HG02884 (cell line): ENCODE measurements at regions not wholly inside any gene's neighbourhood (a gene's known extent, or its start where the extent isn't known, plus 50 kb on each side); places are given as distances from the start of the nearest gene placed in this dataset.
"Not testable (repeated sequence)": the region's sequence is repeated elsewhere in the genome, so short reads cannot be mapped to it uniquely, and the experiment has no call there.

ENCODE experiments used
- ATAC-seq: cut with Tn5 transposase; IDR thresholded peaks from one replicate; pipeline ENCODE4 v1.9.1; 2021; ENCODE audit warnings: mild to moderate bottlenecking, moderate library complexity; ENCODE audit not compliant: unreplicated experiment

DNA sequence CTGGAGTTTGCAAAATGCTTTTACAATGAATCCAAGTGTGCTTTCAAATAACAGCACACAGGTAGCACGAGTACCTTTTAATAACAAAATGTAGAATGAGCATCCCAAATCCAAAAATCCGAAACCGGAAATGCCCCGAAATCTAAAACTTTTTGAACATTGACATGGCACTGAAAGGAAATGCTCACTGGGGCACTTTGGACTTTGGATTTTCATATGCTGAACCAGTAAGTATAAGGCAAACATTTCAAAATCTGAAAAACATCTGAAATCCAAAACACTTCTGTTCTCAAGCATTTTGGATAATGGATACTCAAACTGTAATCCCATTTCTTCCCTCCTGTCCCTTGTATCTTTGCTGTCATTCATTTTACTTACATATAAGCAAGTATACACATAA lies 50.1 kb downstream of the GCNT4 start:
- no peak for ATAC-seq

DNA sequence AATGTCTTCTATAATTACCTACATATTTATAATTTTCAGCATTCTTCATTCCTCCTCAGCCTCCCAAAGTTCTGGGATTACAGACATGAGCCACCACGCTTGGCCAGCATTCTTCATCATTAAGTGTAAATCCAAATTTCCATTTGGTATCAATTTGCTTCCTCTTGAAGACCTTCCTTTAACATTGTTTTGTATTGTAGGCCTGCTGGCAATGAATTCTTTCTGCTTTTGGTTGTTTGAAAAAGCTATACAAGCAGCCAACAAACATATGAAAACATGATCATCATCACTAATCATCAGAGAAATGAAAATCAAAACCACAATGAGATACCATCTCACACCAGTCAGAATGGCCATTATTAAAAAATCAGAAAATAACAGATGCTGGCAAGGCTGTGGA lies 56.4 kb downstream of the GCNT4 start:
- ATAC-seq = no peak

DNA sequence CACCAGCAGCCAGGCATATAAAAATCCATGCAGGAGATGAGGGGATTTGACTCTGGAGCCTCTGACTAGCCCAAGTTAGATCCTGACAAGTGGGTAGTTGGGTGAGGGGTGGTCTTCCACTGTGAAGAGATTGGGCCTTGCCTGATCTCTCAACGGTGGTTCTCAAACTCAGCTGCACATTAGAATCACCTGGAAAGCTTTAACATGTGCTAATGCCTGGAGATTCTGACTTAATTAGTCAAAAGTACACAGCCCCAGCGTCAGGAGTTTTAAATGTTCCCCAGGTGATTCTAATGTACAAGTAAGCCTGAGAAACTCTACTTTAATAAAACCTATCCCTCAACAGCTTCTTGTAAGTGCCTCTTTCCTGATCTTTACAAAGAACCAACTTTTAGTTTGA lies 57.5 kb downstream of the GCNT4 start:
- ATAC-seq = no peak

DNA sequence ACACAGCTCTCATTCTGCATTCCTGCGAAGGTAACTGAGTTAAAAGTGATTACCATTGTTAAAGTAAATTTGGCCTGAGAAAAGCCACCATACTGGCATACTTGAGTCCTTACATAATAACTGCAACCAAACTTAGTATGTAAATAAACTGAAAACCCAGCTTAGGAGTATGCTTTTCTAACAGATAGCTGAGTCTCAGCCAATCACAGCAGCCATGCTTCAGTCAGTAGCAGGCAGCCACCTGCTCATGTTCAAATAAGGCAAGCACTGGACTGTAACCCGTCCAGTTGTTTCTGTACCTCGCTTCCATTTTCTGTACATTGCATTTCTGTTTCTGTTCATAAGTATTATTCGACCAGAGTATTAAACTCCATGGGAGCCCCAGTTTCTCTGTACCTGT lies 58.6 kb downstream of the GCNT4 start:
- no peak for ATAC-seq

DNA sequence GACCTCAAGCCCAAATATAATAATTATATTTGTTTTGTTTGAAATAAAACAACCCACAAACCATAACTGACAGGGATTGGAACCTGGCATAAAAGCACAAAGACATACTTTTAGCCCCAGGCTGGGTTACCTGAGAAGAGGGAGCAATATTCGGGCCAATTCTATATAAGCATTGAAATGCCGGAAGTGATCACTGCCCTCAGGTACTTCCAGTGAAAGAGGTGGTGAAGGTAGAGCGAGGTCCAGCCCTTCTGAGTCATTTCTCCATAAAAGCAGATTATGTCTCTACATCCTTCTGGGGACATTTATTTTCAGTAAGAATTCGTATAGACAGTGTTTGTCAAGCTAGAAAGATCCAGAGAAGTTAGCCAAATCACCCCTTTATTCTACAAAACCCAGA lies 59.6 kb downstream of the GCNT4 start:
- ATAC-seq = no peak

DNA sequence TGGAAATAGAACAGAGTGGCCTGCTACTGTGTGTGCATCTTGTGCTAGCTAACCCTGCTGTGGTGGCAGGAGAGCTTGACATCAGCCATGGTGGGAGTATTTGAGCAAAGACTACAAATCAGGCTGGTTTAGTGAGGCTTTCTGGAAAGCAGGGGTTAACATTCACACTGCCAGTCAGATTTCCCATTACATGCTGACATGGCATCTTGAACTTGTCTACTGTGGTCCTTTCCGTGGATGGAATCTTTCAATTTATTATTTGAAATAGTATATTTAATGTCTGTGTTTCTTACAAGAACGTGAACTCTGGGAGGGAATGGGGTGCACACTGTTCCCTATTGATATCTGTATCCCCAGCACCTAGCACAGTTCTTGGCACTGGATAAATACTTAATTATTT lies 60.8 kb downstream of the GCNT4 start:
- no peak for ATAC-seq

DNA sequence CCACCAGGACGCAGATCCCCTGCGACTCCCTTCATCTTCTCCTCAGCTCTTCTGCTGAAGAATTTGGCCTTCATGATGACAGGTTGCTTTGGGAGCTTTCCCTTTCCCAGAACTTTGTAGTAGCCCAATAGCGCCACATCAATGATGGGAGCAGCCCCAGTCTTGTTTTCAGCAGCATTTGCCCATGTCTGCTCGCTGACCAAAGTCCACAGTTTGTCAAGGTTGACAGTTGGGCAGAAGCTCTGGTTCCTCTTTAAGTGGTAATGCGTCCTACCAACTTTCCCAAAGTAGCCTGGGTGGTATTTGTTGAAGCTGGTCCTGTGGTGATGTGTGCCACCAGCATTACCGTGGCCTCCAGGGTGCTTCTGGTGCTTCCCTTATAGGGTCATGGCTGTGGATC lies 62.2 kb downstream of the GCNT4 start:
- ATAC-seq = no peak

DNA sequence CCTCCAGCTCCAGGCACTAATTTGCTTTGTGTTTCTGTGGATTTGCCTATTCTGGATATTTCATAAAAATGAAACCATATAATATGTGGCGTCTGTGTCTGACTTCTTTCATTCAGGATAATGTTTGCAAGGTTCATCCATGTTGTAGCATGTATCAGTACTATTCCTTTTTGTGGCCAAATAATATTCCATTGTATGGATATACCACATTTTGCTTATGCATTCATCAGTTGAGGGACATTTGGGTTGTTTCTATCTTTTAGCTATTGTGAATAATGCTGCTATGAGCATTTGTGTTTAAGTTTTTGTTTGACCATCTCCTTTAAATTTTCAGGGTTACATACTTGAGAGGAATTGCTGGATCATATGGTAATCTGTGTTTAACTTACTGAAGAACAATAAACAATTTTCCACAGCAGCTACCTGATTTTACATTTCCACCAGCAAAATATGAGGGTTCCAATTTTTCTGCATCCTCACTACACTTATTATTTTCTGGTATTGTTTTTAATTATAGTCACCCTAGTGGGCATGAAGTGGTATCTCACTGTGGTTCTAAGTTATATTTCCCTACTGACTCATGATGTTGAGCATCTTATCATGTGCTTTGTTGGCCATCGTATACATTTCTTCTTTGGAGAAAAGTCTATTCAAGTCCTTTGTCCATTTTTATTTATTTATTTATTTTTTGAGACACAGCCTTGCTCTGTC lies 63.9 kb downstream of the GCNT4 start:
- no peak for ATAC-seq

DNA sequence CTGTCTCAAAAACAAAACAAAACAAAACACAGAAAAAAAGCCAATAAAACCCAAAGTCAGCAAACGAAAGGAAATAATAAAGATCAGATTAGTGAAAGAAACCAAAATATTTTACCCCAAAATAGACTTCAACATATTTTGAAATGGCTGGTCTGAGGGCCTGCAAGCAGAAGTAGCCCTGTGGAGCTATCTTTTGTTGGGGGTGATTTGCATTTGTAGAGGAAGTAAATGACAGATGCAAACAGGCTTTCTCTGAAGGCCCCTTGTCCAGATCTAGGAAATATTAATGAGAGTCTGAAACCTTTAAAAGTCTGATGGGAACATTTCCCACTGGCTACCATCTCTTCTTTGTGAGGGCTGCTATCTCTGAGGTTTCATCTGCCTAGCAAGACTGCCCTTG lies 74.0 kb downstream of the GCNT4 start:
- no peak for ATAC-seq

DNA sequence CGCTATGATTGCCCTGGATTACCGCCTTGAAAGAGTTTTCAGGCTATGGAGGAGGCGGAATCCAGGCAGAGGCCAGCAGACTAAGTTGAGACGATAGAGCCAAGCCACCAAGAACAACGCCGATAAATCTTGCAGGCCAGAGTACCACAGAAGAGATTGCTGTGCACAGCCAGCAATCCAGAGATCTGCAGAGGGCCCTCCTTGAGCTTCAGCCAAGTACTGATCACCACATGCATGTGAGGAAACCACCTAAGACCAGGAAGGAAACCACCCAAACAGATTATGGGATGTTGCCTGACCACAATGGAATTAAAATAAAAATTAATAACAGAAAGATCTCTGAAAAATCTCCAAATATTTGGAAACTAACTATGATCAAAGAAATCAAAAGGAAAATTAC lies 74.9 kb downstream of the GCNT4 start:
- no peak for ATAC-seq

DNA sequence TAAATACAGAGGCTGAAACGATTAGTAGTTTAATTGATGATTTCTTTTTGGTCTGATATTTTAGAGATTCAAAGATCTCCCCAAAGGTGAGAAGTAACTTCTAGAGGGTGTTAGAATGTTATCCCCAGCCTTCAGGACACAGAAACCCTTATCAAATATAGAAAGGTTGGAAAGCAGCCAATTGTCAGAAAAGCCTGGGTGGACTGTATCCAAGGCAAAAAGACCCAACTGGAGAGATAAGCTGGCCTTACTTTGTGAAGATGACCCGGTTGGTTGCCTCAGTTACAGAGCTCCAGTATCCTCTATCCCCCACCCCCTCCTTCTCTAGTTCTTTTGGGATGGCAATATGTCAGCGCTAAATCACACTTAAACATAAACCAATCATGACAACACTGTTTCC lies 75.7 kb downstream of the GCNT4 start:
- ATAC-seq = no peak

DNA sequence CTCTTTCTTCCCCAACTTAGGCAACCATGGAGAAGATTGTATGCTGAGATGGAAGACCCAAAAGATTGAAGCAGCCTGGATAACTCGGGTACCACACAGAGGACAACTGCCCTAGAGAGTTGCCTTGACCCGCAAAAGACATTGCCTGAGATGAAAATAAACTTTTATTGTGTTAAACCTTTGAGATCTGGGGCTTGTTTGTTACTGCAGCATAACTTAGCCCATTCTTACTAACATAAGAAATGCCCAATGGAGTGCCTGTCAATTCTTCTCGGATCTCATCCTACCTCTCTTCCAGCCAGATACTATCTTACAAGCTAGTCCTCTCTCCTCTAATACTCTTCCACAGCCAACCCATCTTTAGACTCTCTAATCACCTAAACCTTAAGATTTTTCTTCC lies 76.8 kb downstream of the GCNT4 start:
- no peak for ATAC-seq

DNA sequence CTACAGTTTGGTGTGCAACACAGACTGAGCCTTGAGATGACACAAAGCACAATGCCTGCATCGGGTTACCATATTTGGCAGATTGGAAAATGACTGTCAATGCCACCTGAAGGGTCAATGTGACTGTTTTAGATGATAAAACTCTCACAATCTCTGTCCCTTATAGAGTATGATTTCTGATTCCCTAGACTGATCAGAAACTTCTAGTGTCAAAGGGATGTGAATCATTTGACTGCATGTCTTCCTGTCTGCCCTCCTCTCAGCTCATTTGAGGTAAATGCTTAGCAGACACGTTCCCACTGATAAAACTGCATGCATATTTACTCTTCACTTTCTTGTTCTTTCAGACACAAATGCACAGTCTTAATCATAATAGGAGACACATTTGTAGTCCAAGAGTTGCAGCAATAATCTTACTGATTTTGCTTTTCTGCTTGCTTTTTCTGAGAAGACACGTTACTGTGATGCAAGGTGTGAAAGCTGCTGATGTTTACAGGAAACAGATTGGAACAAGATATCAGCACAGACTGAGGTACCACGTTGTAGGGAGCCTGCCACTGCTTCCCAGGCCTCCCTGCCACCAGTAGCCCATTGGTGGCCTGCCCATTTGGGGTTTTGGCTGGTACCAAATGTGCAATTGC lies 77.8 kb downstream of the GCNT4 start:
- ATAC-seq = no peak

DNA sequence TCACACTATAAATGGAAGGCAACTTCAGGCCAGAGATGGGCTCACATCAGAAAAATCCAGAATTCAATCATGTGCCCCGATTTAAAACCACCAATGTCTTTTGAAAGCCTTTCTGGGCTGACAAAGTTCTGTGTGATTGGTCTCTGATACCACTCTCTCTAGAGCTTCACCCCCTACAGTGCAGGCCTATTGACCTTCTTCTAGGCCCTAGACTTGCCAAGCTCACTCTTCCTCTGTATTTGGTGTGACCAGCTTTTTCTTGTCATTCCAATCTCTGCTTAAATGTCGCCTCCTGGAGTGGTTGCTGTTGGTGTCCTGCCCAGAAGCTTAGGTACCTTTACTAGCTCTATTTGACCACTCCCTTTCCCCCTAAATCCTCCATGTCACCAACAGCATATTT lies 78.7 kb downstream of the GCNT4 start:
- no peak for ATAC-seq

DNA sequence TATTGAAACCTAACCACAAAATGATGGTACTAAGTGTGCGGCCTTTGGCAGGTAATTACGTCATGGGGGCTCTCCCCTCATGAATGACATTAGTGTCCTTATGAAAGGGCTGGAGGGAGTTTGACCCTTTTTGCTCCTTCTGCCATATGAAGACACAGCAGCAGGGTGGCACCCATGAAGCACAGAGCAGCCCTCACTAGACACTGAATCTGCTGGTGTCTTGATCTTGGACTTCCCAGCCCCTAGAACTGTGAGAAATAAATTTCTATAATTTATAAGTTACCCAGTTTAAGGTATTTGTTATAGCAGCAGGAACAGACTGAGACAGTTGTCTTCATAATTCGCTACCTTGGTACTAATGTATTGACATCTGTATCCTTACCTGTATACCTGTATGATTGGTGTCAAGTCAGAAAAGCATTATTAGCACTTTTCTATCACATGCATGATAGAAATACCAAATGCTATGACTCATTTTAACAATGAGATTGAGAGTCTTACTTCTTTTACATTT lies 80.4 kb downstream of the GCNT4 start:
- ATAC-seq = no peak

DNA sequence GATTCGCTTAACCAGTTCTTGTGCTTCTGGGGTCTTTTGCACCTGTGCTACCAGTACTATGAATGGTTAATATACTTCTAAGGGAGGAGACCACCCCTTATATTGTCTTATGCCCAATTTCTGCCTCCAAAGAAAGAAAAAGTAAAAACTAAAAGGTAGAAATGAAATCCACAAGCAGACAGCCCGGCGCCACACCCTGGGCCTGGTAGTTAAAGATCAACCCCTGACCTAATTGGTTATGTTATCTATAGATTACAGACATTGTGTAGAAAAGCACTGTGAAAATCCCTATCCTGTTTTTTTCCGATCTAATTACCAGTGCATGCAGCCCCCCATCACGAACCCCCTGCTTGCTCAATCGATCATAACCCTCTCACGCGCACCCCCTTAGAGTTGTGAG lies 81.5 kb downstream of the GCNT4 start:
- not testable (repeated sequence) for ATAC-seq

DNA sequence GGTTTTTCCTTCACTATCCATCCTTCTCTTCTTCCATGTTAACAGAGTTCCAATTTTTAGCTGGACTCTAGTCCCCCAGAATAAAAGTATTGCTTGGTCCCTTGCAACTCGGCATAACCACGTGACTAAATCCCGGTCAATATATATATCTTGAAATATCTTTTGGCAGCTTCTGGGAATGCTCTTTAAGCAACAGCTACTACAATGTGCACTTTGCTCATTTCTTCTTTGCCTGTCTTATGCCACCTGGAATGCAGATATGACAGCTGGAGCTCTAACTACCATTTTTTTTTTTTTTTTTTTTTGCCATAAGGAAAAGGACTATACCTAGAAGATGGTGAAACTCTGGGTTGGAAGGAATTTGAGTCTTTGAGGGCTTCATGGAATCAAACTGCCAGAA lies 82.6 kb downstream of the GCNT4 start:
- no peak for ATAC-seq

DNA sequence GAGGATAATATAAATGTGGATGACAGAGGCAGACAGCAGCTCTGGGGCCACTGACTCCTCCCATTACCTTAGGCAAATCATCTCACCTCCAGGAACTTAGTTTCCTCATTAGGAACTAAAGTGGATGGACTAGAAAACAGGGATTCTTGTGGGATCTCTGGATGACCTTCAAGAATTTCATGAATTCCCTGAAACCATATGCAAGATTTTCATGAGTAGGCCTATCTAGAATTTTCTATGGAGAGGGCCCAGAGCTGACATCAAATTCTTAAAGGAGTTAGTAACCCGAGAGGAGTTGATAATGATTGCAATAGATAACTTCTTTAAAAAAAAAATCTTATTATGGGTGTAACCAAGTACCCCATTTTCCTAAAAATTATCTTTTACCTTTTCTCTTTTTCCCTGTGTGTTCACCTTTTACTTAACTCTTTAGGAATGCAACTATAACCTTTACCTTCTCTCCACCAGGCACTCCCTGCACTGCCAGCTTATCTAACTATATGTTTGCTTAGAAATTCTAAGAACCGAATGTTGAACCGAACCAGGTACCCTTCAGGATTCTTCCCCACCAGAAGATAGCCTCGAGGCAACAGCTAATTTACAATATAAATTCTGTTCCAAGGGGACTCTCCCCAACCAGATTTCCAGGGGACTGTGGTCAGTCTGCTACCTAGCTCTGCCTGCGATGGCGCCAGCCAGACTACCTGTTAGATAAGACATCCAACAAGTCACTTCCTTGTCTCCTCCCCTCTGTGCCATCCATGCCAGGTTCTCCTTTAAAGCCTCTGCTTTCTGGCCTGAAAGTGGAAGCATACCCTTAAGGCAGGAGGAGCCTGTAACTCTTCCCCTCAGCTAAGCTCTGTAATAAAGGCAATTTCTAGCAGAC lies 86.0 kb downstream of the GCNT4 start:
- ATAC-seq = no peak

DNA sequence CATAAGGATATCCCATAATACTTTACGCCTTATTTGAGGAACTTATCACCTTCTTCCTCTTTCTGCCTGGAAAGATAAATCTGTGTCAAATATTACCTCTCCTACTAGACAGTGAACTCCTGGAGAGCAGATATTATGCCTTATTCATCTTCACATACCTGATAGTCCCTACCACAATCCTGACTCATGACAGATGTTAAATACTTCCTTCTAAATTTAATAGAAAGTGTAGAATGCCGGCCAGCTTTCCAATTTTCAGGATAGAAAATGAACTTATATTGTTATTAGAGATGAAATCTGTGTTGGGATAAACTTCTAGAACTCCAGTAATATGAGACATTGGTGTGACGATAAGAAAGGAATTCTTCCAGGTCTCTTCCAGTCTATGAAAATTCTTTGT lies 89.0 kb downstream of the GCNT4 start:
- no peak for ATAC-seq

DNA sequence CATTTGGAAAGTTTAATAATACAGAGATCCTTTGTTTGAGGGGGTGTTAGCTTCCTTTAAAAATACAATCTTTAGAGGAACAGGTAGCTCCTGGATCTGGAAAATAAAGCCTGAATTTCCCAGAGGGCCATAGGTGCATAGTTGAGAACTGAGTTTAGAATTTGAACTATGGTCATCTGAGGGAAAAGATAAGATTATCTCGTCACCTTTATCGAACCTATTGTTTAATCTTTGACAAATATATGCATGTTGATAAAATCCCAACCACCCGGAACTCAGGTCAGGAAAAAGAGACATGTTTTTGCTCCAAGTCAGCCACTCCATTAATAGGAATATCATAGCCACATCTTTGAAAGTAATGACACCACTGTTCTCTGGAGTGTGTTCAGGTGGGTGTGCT lies 91.7 kb upstream of the FAM169A start:
- ATAC-seq = no peak

DNA sequence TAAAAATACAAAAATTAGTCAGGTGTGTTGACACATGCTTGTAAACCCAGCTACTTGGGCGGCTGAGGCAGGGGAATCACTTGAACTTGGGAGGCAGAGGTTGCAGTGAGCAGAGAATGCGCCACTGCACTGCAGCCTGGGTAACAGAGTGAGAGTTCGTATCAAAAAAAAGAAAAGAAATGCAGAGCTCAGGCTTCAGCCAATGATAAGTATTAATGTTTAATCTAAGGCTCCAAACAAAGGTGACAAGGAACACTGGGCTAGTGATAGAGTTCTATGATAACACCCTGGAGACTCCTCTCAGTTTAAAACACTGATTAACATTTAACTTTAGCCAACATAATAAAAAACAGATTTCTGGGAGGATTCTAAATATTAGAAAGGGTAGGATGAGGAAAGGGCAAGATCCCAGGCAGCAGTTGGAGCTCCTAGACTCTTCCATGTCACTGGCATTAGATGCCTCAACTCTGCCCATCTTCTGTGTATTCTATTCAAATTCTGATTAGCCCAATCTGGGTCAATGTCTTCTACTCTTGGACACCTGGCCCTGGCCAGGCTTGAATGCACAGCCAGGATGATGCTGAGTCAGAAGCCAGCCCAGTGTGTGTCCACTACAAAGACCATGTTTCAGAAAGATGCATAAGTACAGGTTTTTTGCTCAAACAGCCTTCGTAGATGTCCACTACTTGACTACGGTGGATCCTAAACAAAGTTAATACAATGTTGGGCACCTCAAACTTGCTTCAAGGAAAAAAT lies 91.0 kb upstream of the FAM169A start:
- ATAC-seq = no peak
